B cell (primary cell): ENCODE measurements at regions not wholly inside any gene's neighbourhood (a gene's known extent, or its start where the extent isn't known, plus 50 kb on each side); places are given as distances from the start of the nearest gene placed in this dataset.

ENCODE experiments used
- ATAC-seq: fragments of 200-7000 bp; cut with Tn5 transposase; one replicate; pipeline ENCODE4 v1.10.0; 2021; ENCODE audit warnings: low read depth, mild to moderate bottlenecking, moderate number of reproducible peaks, moderate library complexity
- CTCF ChIA-PET: fragments of 350-600 bp; sonication (Branson Sonifier 250); formaldehyde crosslinking; loops from one replicate; lab custom pipeline; 2021; ENCODE audit warnings: antibody characterized with exemption, inconsistent platforms; lab: Charles Lee
- POLR2A ChIA-PET: fragments of 350-600 bp; sonication (Branson Sonifier 250); formaldehyde crosslinking; loops from one replicate; lab custom pipeline; 2021; ENCODE audit warnings: antibody characterized with exemption; lab: Charles Lee
- DNase-seq: peaks from one replicate; pipeline ENCODE4 v3.0.0; 2013
- H2AFZ ChIP-seq: 2 replicates; pipeline ENCODE4 v1.6.1; 2012; ENCODE audit warnings: mild to moderate bottlenecking, low read depth, low read length; ENCODE audit not compliant: insufficient read depth, poor library complexity, severe bottlenecking
- H3K27ac ChIP-seq, 2 donors: 1 replicate in 1 of 2; 2 replicates in 1 of 2; pipeline ENCODE4 v1.5.1; 2012 to 2013; ENCODE audit warnings: low read length in 2 of 2, mild to moderate bottlenecking in 2 of 2, moderate library complexity in 1 of 2
- H3K27me3 ChIP-seq, 4 experiments: fragments of 200-600 bp in 1 of 4; sonication (generic) in 1 of 4; replicated peaks in 1 of 4; 1 replicate in 2 of 4; 2 replicates in 2 of 4; pipeline versions ENCODE4 v1.6.1 to v1.7.0; 2013 to 2016; ENCODE audit warnings: low read length in 3 of 4, mild to moderate bottlenecking in 2 of 4, mixed read lengths in 1 of 4, moderate library complexity in 1 of 4; ENCODE audit not compliant: insufficient read depth in 4 of 4, control insufficient read depth in 3 of 4; ENCODE audit errors: control extremely low read depth in 1 of 4
- H3K36me3 ChIP-seq, 2 experiments: replicated peaks in 1 of 2; 1 replicate in 1 of 2; 2 replicates in 1 of 2; pipeline versions ENCODE4 v1.6.1 to v1.7.1; 2013; ENCODE audit warnings: low read length in 1 of 2; ENCODE audit not compliant: insufficient read depth in 2 of 2, control insufficient read depth in 1 of 2; ENCODE audit errors: control extremely low read depth in 1 of 2, extremely low read depth in 1 of 2
- H3K4me1 ChIP-seq, 2 donors: fragments of 200-600 bp in 1 of 2; sonication (generic) in 1 of 2; 1 replicate in 1 of 2; 2 replicates in 1 of 2; pipeline versions ENCODE4 v1.5.1 to v1.6.1; 2013 to 2017; ENCODE audit warnings: low read length in 2 of 2; ENCODE audit not compliant: control insufficient read depth in 2 of 2, insufficient read depth in 2 of 2
- H3K4me2 ChIP-seq: replicated peaks from 2 replicates; pipeline ENCODE3; 2012; ENCODE audit warnings: mild to moderate bottlenecking, low read depth, low read length; ENCODE audit not compliant: poor library complexity, severe bottlenecking
- H3K4me3 ChIP-seq, 5 experiments: fragments of 200-600 bp in 1 of 5; sonication (generic) in 1 of 5; 1 replicate in 3 of 5; 2 replicates in 2 of 5; pipeline versions ENCODE4 v1.5.1 to v1.7.0; 2011 to 2016; ENCODE audit warnings: low read length in 4 of 5, mild to moderate bottlenecking in 4 of 5, low read depth in 2 of 5, control low read depth in 1 of 5, moderate library complexity in 1 of 5; ENCODE audit not compliant: insufficient read depth in 1 of 5; ENCODE audit errors: control extremely low read depth in 1 of 5, extremely low read depth in 1 of 5
- H3K79me2 ChIP-seq: fragments of 200-600 bp; sonication (generic); one replicate; pipeline ENCODE4 v1.6.0; 2016; ENCODE audit warnings: low read length; ENCODE audit not compliant: control insufficient read depth, insufficient read depth
- H3K9ac ChIP-seq: fragments of 200-600 bp; sonication (generic); 2 replicates; pipeline ENCODE4 v1.6.1; 2017; ENCODE audit warnings: mild to moderate bottlenecking, low read length, moderate library complexity
- H3K9me3 ChIP-seq, 3 donors: one replicate each; pipeline versions ENCODE4 v1.6.1 to v1.7.1; 2013; ENCODE audit warnings: low read length in 2 of 3; ENCODE audit not compliant: control insufficient read depth in 2 of 3, insufficient read depth in 1 of 3; ENCODE audit errors: control extremely low read depth in 1 of 3
- H4K20me1 ChIP-seq: 2 replicates; pipeline ENCODE4 v1.6.0; 2012; ENCODE audit warnings: mild to moderate bottlenecking, low read length; ENCODE audit not compliant: insufficient read depth, control insufficient read depth, poor library complexity, severe bottlenecking
- H3K27ac Mint-ChIP-seq: one replicate; pipeline ENCODE4 v1.8.0; 2021; ENCODE audit warnings: mixed read lengths
- H3K27me3 Mint-ChIP-seq: one replicate; pipeline ENCODE4 v1.8.0; 2021; ENCODE audit warnings: mixed read lengths
- H3K4me1 Mint-ChIP-seq: one replicate; pipeline ENCODE4 v1.8.0; 2021; ENCODE audit warnings: mixed read lengths
- H3K4me3 Mint-ChIP-seq: one replicate; pipeline ENCODE4 v1.8.0; 2021; ENCODE audit warnings: mixed read lengths
- H3K9me3 Mint-ChIP-seq: one replicate; pipeline ENCODE4 v1.8.0; 2022; ENCODE audit warnings: mixed read lengths; ENCODE audit not compliant: insufficient read depth
- CTCF ChIP-seq: fragments of 200-600 bp; IDR thresholded peaks from one replicate; pipeline ENCODE4 v1.8.0; 2022; ENCODE audit warnings: antibody characterized with exemption, mild to moderate bottlenecking
- EZH2 ChIP-seq: IDR thresholded peaks from 2 replicates; pipeline ENCODE4 v1.6.1; 2012; ENCODE audit warnings: borderline replicate concordance, low read depth, mild to moderate bottlenecking, moderate library complexity, low read length; ENCODE audit not compliant: insufficient read depth, poor library complexity, severe bottlenecking
- WGBS: methylation state at CpG from one replicate; pipeline ENCODE4 v1.1.5; 2013; ENCODE audit warnings: missing lambda C conversion rate; ENCODE audit not compliant: insufficient coverage; 5-methylcytosine and 5-hydroxymethylcytosine counted together
- intact Hi-C: fragments of 100-400 bp; cut with micrococcal nuclease; formaldehyde crosslinking; loops from one replicate; pipeline ENCODE4 v1.10.0; 2022

DNA sequence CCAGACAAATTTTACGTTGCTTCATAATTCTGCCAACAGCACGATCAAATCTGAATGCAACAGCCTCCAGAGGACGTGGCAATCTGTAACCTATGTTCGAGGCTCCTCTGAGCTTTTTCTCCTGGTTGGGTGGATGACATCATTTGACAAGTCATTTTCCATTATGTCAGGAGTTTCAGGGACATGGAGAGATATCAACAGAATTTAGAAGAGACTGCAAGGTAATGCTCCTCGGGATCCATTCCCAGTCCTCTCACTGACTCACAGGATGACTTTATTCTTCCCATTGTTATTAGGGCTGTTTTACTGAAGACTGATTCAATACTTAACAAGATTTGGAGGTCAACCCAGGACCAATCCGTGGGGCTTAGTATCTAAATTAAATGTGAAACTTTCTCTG is 72.5 kb upstream of the RNF152 start:
- Histone ChIP-seq H3K9me3 (peaks cover 0 to 2% (median 0%) of the 10 kb centered on the region in 3 donors), H3K79me2 (no peaks in the 10 kb centered on the region), H3K27me3 (peaks cover 0 to 32% (median 7%) of the 10 kb centered on the region in 4 experiments), H3K9ac (no peak overlapping the region), H3K4me2 (no peak overlapping the region), H3K4me1 (no peaks in the 10 kb centered on the region), H4K20me1 (no peaks in the 10 kb centered on the region), H3K36me3 (no peaks in the 10 kb centered on the region), H3K27ac (no peak overlapping the region), H3K4me3 (no peak overlapping the region), H2AFZ (no peak overlapping the region)
- DNase-seq (no peak), ATAC-seq (no peak)
- TF ChIP-seq EZH2 (no peak), CTCF (no peak)
- intact Hi-C loops: no loop called here
- ChIA-PET CTCF (no interaction called here), POLR2A (no interaction called here)
- no peak overlapping the region for H3K27ac Mint-ChIP-seq
- no peak overlapping the region for H3K4me3 Mint-ChIP-seq
- peaks cover 38% of the 10 kb centered on the region for H3K27me3 Mint-ChIP-seq
- H3K9me3 Mint-ChIP-seq: no peaks in the 10 kb centered on the region
- H3K4me1 Mint-ChIP-seq: peaks cover 1% of the 10 kb centered on the region
- WGBS: 95% methylated on average over 4 of the region's 6 CpGs

GRCh38 chr18:61964616-61965015 is 71.8 kb upstream of the RNF152 start:
- Mint-ChIP-seq H3K27me3 (peaks cover 45% of the 10 kb centered on the region), H3K4me3 (no peak overlapping the region), H3K9me3 (no peaks in the 10 kb centered on the region), H3K4me1 (peaks cover 3% of the 10 kb centered on the region), H3K27ac (no peak overlapping the region)
- ChIA-PET CTCF (no interaction called here), POLR2A (no interaction called here)
- DNase-seq (no peak), ATAC-seq (no peak)
- no peak overlapping the region for H2AFZ ChIP-seq
- H3K27ac ChIP-seq: no peak overlapping the region
- no peaks in the 10 kb centered on the region for H3K4me1 ChIP-seq
- no peaks in the 10 kb centered on the region for H4K20me1 ChIP-seq
- H3K79me2 ChIP-seq: no peaks in the 10 kb centered on the region
- H3K27me3 ChIP-seq: peaks cover 0 to 36% (median 9%) of the 10 kb centered on the region in 4 experiments
- no peaks in the 10 kb centered on the region for H3K36me3 ChIP-seq
- no peak for TF ChIP-seq EZH2
- TF ChIP-seq CTCF: no peak
- H3K4me3 ChIP-seq: no peak overlapping the region
- H3K4me2 ChIP-seq: no peak overlapping the region
- no peak overlapping the region for H3K9ac ChIP-seq
- intact Hi-C loops: no loop called here
- H3K9me3 ChIP-seq: peaks cover 0 to 2% (median 0%) of the 10 kb centered on the region in 3 donors
